GM23248 (cell line): ENCODE measurements at regions not wholly inside any gene's neighbourhood (a gene's known extent, or its start where the extent isn't known, plus 50 kb on each side); places are given as distances from the start of the nearest gene placed in this dataset.

Source experiments
- DNase-seq: peaks from one replicate; pipeline ENCODE4 v3.0.0-alpha.2; 2015
- H2AFZ ChIP-seq: fragments of 200-600 bp; sonication (generic); 2 replicates; pipeline ENCODE4 v1.6.1; 2016; ENCODE audit warnings: antibody characterized with exemption
- H3F3A ChIP-seq: fragments of 200-600 bp; sonication (generic); 2 replicates; pipeline ENCODE4 v1.6.1; 2016; ENCODE audit warnings: mild to moderate bottlenecking, antibody characterized with exemption, mixed run types; ENCODE audit not compliant: insufficient read depth
- H3K27ac ChIP-seq: fragments of 200-600 bp; sonication (generic); 2 replicates; pipeline ENCODE4 v1.5.1; 2016; ENCODE audit warnings: mild to moderate bottlenecking
- H3K27me3 ChIP-seq: fragments of 200-600 bp; sonication (generic); replicated peaks from 2 replicates; pipeline ENCODE4 v1.6.1; 2016; ENCODE audit warnings: mild to moderate bottlenecking; ENCODE audit not compliant: insufficient read depth
- H3K36me3 ChIP-seq: fragments of 200-600 bp; sonication (generic); 2 replicates; pipeline ENCODE4 v1.6.1; 2016; ENCODE audit warnings: low read depth, mild to moderate bottlenecking
- H3K4me1 ChIP-seq: fragments of 200-600 bp; sonication (generic); 2 replicates; pipeline ENCODE4 v1.6.1; 2016; ENCODE audit warnings: mild to moderate bottlenecking; ENCODE audit not compliant: insufficient read depth
- H3K4me2 ChIP-seq: fragments of 200-600 bp; sonication (generic); one replicate; pipeline ENCODE4 v1.6.1; 2016; ENCODE audit warnings: mild to moderate bottlenecking; ENCODE audit not compliant: unreplicated experiment
- H3K4me3 ChIP-seq: fragments of 200-600 bp; sonication (generic); 2 replicates; pipeline ENCODE4 v1.5.1; 2016; ENCODE audit warnings: mild to moderate bottlenecking
- H3K79me2 ChIP-seq: fragments of 200-600 bp; sonication (generic); 2 replicates; pipeline ENCODE4 v1.6.1; 2016; ENCODE audit warnings: mild to moderate bottlenecking; ENCODE audit not compliant: insufficient read depth
- H3K9ac ChIP-seq: fragments of 200-600 bp; sonication (generic); 2 replicates; pipeline ENCODE4 v1.6.1; 2016; ENCODE audit warnings: mild to moderate bottlenecking
- H3K9me2 ChIP-seq: fragments of 200-600 bp; sonication (generic); 2 replicates; pipeline ENCODE4 v1.6.1; 2016; ENCODE audit warnings: mixed run types, mild to moderate bottlenecking, moderate library complexity; ENCODE audit not compliant: insufficient read depth
- H3K9me3 ChIP-seq: fragments of 200-600 bp; sonication (generic); one replicate; pipeline ENCODE4 v1.6.1; 2017; ENCODE audit warnings: low read depth
- H4K20me1 ChIP-seq: fragments of 200-600 bp; sonication (generic); 2 replicates; pipeline ENCODE4 v1.6.0; 2016; ENCODE audit not compliant: insufficient read depth
- EZH2 ChIP-seq: fragments of 200-600 bp; sonication (generic); IDR thresholded peaks from 2 replicates; pipeline ENCODE4 v1.6.1; 2018; ENCODE audit warnings: antibody characterized with exemption, mild to moderate bottlenecking; ENCODE audit not compliant: insufficient read depth, poor library complexity, severe bottlenecking
- EZH2phosphoT487 ChIP-seq: fragments of 200-600 bp; sonication (generic); IDR thresholded peaks from 2 replicates; pipeline ENCODE4 v1.6.1; 2018; ENCODE audit warnings: antibody characterized with exemption, moderate library complexity, mild to moderate bottlenecking, low read depth; ENCODE audit not compliant: insufficient read depth
- WGBS, 2 experiments: methylation state at CpG; one replicate each; pipeline ENCODE4 v1.1.6; 2015 to 2017; ENCODE audit warnings: low lambda C conversion rate in 2 of 2, low coverage in 1 of 2; ENCODE audit errors: missing lambda C conversion rate in 2 of 2; 5-methylcytosine and 5-hydroxymethylcytosine counted together
- in situ Hi-C: fragments of 300-500 bp; cut with MboI; formaldehyde crosslinking; loops from 2 replicates; pipeline ENCODE4 v1.15.0; 2020

- Histone ChIP-seq H2AFZ (no peak overlapping the region), H3K4me2 (no peak overlapping the region), H3K4me1 (no peaks in the 10 kb centered on the region), H3K27me3 (no peaks in the 10 kb centered on the region), H3K79me2 (no peaks in the 10 kb centered on the region), H3K9me2 (no peaks in the 10 kb centered on the region), H3K9me3 (no peaks in the 10 kb centered on the region), H3K27ac (no peak overlapping the region), H4K20me1 (no peaks in the 10 kb centered on the region), H3K36me3 (no peaks in the 10 kb centered on the region), H3K9ac (no peak overlapping the region), H3F3A (no peaks in the 10 kb centered on the region), H3K4me3 (no peak overlapping the region)
- in situ Hi-C loops, result no loop called here
- no peak for DNase-seq
- no peak for TF ChIP-seq EZH2
- TF ChIP-seq EZH2phosphoT487, result no peak
- 0% methylated on average over 1 of the region's 1 CpG for WGBS, 2 experiments
Observed at GRCh38 chr1:194394676-194395075, 1208.3 kb upstream of the B3GALT2 start.

DNA sequence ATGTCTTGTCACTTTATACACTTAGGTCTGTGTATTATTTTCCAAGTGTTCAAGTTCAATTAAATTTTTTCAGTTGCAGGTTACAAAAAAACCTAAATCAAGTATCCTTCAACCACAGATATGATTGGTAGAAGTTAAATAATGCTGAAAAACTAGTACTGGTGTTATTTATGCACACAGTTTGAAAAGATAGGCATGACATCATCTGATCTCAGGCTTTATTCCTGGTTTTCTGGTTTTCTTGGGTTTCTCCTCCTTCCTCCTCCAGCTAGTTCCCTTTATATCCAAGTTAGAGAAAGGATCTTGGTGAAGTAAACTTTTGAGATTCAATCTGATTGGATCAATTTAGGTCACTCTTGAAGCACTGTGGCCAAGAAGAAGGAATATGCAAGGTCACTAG, 1201.1 kb upstream of the B3GALT2 start:
- no peak overlapping the region for H3K4me3 ChIP-seq
- no peaks in the 10 kb centered on the region for H3K27me3 ChIP-seq
- no peaks in the 10 kb centered on the region for H3K9me3 ChIP-seq
- no peak overlapping the region for H3K4me2 ChIP-seq
- no peak for DNase-seq
- H3K27ac ChIP-seq, result no peak overlapping the region
- H3F3A ChIP-seq, result no peaks in the 10 kb centered on the region
- no peaks in the 10 kb centered on the region for H4K20me1 ChIP-seq
- no peaks in the 10 kb centered on the region for H3K36me3 ChIP-seq
- no peaks in the 10 kb centered on the region for H3K9me2 ChIP-seq
- H3K79me2 ChIP-seq, result no peaks in the 10 kb centered on the region
- in situ Hi-C loops, result no loop called here
- TF ChIP-seq EZH2phosphoT487, result no peak
- TF ChIP-seq EZH2, result no peak
- H3K9ac ChIP-seq, result no peak overlapping the region
- no peaks in the 10 kb centered on the region for H3K4me1 ChIP-seq
- H2AFZ ChIP-seq, result no peak overlapping the region

GRCh38 chr1:194378517-194378916, 1192.1 kb upstream of the B3GALT2 start:
- Histone ChIP-seq H4K20me1 (no peaks in the 10 kb centered on the region), H3K27ac (no peak overlapping the region), H3K27me3 (no peaks in the 10 kb centered on the region), H3K4me2 (no peak overlapping the region), H3K4me1 (no peaks in the 10 kb centered on the region), H3K9ac (no peak overlapping the region), H3K79me2 (no peaks in the 10 kb centered on the region), H3K9me2 (no peaks in the 10 kb centered on the region), H3K4me3 (no peak overlapping the region), H3K9me3 (no peaks in the 10 kb centered on the region), H3F3A (no peaks in the 10 kb centered on the region), H2AFZ (no peak overlapping the region), H3K36me3 (no peaks in the 10 kb centered on the region)
- no peak for TF ChIP-seq EZH2phosphoT487
- TF ChIP-seq EZH2, result no peak
- no peak for DNase-seq
- in situ Hi-C loops, result no loop called here

DNA sequence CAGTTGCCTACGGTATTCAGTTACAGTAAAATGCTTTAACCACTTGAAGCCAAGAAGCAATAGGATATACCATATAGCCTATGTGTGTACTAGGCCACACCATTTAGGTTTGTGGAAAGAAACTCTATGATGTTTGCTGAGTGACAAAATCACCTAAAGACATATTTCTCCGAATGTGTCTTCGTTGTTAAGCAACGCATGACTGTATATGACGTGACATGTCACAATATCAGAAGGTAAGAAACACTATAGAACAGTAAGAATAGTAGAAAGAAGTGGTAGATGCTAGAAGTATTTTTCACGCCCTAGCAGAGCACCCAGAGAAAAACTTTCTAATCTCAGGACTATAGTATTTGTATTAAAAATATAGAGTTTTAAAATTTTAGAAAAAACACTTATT, 1188.2 kb upstream of the B3GALT2 start:
- Histone ChIP-seq H3K9ac (no peak overlapping the region), H3F3A (no peaks in the 10 kb centered on the region), H4K20me1 (no peaks in the 10 kb centered on the region), H2AFZ (no peak overlapping the region), H3K9me3 (no peaks in the 10 kb centered on the region), H3K9me2 (no peaks in the 10 kb centered on the region), H3K36me3 (no peaks in the 10 kb centered on the region), H3K27me3 (no peaks in the 10 kb centered on the region), H3K4me2 (no peak overlapping the region), H3K4me3 (no peak overlapping the region), H3K27ac (no peak overlapping the region), H3K4me1 (no peaks in the 10 kb centered on the region), H3K79me2 (no peaks in the 10 kb centered on the region)
- TF ChIP-seq EZH2 (no peak), EZH2phosphoT487 (no peak)
- DNase-seq, result no peak
- in situ Hi-C loops, result no loop called here
- WGBS, 2 experiments, result 36 to 39% methylated on average over 6 of the region's 6 CpGs

DNA sequence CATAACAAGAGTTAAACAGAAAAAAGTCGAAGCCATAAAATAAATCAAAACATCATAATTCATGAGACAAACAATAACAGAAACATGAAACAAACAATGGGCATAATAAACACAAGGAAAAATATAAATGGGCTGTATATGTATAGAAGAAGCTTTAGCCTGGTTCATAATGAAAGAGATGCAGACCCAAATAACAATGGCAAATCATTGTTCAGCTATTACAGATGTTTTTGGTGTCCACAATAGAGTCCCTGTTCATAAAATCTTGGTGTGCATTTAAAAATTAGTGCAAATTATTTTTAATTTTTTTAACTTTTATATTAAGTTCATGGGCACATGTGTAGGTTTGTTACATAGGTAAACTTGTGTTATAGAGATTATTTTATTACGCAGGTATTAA, 1185.9 kb upstream of the B3GALT2 start:
- in situ Hi-C loops, result no loop called here
- no peaks in the 10 kb centered on the region for H3K9me3 ChIP-seq
- H3K27me3 ChIP-seq, result no peaks in the 10 kb centered on the region
- no peaks in the 10 kb centered on the region for H3K79me2 ChIP-seq
- H3K9ac ChIP-seq, result no peak overlapping the region
- H3K4me2 ChIP-seq, result no peak overlapping the region
- 33 to 38% methylated on average over 2 of the region's 2 CpGs for WGBS, 2 experiments
- TF ChIP-seq EZH2 (no peak), EZH2phosphoT487 (no peak)
- H4K20me1 ChIP-seq, result no peaks in the 10 kb centered on the region
- H3K4me1 ChIP-seq, result no peaks in the 10 kb centered on the region
- no peak overlapping the region for H2AFZ ChIP-seq
- no peak overlapping the region for H3K4me3 ChIP-seq
- no peaks in the 10 kb centered on the region for H3K36me3 ChIP-seq
- H3K9me2 ChIP-seq, result no peaks in the 10 kb centered on the region
- no peak for DNase-seq
- H3F3A ChIP-seq, result no peaks in the 10 kb centered on the region
- H3K27ac ChIP-seq, result no peak overlapping the region
